ENCODE measurements at regions not wholly inside any gene's neighbourhood (a gene's known extent, or its start where the extent isn't known, plus 50 kb on each side); places are given as distances from the start of the nearest gene placed in this dataset.

DNA sequence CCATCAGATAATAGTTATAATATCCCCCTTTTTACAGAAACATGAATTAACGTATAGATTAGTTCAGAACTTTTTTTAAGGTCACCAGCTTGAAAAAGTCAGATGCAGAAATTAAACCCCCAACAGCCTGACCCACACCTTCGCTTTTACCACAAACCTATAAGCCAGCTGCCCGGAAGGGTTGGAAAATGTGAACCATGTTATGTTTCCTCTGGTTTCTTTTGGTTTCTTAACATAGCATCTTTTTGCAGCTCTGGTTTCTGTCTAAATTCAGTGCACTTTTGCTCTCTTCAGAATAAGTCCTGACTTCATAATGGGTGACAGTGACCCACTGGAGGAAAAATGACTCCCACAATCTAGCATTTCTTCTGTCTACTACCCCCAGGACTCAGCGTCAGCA is 381.7 kb upstream of the DDX18 start:
- Histone ChIP-seq H3K4me3 (no peak overlapping the region), H3K36me3 (no peaks in the 10 kb centered on the region), H3K27ac (no peak overlapping the region), H3K9me3 (no peaks in the 10 kb centered on the region), H3K4me1 (no peaks in the 10 kb centered on the region), H3K27me3 (no peaks in the 10 kb centered on the region)
- no peak for TF ChIP-seq POLR2A (IDR thresholded peaks at IDR 0.05)
- TF ChIP-seq, protein P1, sequence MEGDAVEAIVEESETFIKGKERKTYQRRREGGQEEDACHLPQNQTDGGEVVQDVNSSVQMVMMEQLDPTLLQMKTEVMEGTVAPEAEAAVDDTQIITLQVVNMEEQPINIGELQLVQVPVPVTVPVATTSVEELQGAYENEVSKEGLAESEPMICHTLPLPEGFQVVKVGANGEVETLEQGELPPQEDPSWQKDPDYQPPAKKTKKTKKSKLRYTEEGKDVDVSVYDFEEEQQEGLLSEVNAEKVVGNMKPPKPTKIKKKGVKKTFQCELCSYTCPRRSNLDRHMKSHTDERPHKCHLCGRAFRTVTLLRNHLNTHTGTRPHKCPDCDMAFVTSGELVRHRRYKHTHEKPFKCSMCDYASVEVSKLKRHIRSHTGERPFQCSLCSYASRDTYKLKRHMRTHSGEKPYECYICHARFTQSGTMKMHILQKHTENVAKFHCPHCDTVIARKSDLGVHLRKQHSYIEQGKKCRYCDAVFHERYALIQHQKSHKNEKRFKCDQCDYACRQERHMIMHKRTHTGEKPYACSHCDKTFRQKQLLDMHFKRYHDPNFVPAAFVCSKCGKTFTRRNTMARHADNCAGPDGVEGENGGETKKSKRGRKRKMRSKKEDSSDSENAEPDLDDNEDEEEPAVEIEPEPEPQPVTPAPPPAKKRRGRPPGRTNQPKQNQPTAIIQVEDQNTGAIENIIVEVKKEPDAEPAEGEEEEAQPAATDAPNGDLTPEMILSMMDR (IDR thresholded peaks at IDR 0.05), result no peak
- no peak for DNase-seq

DNA sequence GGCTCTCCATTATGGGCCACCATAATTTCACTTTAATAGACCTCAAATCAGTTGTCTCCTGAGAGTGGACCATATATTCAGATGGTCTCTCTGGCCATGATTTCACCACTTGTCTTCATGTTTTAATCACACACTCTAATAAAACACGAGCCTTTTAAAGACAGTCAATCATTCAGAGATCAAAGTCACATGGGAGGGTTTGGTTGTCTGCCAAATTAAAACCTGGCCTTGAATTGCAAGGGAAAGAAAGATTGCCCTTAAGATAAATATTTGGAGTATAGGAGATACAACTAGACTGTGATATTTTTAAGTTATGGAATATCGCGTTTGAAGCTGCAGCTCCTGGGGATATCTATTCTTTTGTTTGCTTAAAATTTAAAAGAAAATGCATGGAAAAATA is 377.8 kb upstream of the DDX18 start:
- no peaks in the 10 kb centered on the region for H3K27me3 ChIP-seq
- H3K36me3 ChIP-seq, result no peaks in the 10 kb centered on the region
- DNase-seq, result no peak
- TF ChIP-seq, protein P1 (IDR thresholded peaks at IDR 0.05), result no peak
- TF ChIP-seq POLR2A (IDR thresholded peaks at IDR 0.05), result no peak
- H3K4me1 ChIP-seq, result no peaks in the 10 kb centered on the region
- H3K27ac ChIP-seq, result no peak overlapping the region
- H3K9me3 ChIP-seq, result no peaks in the 10 kb centered on the region
- H3K4me3 ChIP-seq, result no peak overlapping the region

DNA sequence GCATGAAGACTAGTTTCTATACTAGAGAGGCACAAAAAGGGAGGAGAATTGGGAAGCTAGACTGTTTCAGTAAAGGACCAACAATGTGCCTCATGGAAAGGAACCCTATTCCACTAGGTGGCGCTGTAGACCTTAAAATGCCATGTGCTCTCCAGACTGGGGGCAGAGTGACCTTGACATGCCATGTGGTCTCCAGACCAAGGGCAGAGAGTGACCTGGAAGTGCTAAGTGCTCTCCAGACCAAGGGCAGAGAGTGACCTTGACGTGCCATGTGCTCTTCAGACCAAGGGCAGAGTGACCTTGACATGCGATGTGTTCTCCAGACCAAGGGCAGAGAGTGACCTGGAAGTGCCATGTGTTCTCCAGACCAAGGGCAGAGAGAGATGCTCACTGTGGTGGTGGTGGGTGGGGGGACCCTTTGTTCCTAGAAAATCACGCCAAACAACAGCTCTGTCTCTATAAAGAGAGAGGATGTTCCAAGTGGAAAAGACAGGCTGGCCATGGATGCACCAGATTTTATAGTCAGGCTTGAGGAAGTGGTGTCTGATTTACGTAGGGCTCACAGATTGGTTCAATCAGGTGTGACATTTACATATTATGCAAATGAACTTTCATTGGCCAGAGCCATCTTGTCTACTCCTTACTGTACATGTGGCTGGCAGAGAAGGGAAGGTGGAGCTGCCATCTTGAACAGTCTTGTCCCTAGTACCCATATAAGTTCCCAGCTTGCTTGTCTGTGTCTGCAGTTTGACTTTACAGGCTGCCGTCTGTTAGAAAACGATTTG is 344.0 kb upstream of the DDX18 start:
- Histone ChIP-seq H3K27me3 (no peaks in the 10 kb centered on the region), H3K36me3 (no peaks in the 10 kb centered on the region), H3K27ac (no peak overlapping the region), H3K9me3 (peaks cover 0 to 3% (median 0%) of the 10 kb centered on the region in 4 donors), H3K4me1 (no peaks in the 10 kb centered on the region), H3K4me3 (no peak overlapping the region)
- peak in 1 of 3 donors; percentile 54 for DNase-seq
- TF ChIP-seq, protein P1 (IDR thresholded peaks at IDR 0.05), result peak in 4 of 6 experiments; percentile 46 to 69 (median 66)
- no peak for TF ChIP-seq POLR2A (IDR thresholded peaks at IDR 0.05)

DNA sequence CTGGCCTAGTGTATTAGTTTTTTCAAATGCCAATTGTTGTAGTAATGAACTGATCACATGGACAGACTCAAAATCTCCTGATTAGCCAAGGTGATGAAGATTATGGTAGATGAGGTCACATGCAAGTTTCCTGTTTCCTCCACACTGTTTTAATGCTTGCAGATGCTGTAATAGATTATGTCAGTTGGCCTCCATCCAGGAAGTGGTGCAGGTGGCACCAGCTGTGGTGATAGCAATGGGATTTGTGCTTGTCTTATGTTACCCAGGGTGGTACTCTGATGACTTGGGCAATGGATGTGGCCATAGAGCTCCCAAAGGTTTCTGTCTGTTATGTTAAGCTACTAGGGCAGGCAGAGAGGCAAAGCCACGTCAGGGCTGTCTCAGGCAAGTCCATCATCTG is 332.9 kb upstream of the DDX18 start:
- Histone ChIP-seq H3K36me3 (no peaks in the 10 kb centered on the region), H3K27me3 (no peaks in the 10 kb centered on the region), H3K27ac (no peak overlapping the region), H3K9me3 (peaks cover 0 to 8% (median 0%) of the 10 kb centered on the region in 4 donors), H3K4me3 (no peak overlapping the region), H3K4me1 (no peaks in the 10 kb centered on the region)
- TF ChIP-seq POLR2A (IDR thresholded peaks at IDR 0.05), result no peak
- TF ChIP-seq, protein P1 (IDR thresholded peaks at IDR 0.05), result no peak
- no peak for DNase-seq

DNA sequence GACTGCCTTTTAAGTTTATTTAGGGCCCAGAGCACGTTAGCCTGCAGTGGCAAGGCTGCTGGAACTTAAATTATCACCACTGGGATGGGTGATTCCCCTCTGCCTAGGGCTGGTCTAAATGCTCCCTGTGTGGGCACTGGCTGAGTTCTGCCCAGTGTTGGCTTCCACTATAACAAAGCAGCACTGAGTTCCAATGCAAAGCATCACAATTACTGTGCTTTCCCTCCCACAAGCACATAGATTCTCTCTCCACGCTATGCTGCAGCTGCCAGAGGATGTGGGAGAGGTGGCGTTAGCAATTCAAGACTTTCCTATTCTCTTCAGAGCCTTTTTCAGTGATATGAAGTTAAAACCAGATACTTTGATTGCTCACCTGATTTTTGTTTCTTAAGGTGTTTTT is 328.9 kb upstream of the DDX18 start:
- Histone ChIP-seq H3K27me3 (no peaks in the 10 kb centered on the region), H3K4me3 (no peak overlapping the region), H3K36me3 (no peaks in the 10 kb centered on the region), H3K4me1 (no peaks in the 10 kb centered on the region), H3K9me3 (no peaks in the 10 kb centered on the region), H3K27ac (no peak overlapping the region)
- TF ChIP-seq, protein P1 (IDR thresholded peaks at IDR 0.05), result no peak
- no peak for TF ChIP-seq POLR2A (IDR thresholded peaks at IDR 0.05)
- no peak for DNase-seq

All from Peyer's patch (tissue), 4 donors.